Heart left ventricle (tissue), 13 donors: ENCODE measurements at regions not wholly inside any gene's neighbourhood (a gene's known extent, or its start where the extent isn't known, plus 50 kb on each side); places are given as distances from the start of the nearest gene placed in this dataset.

ENCODE experiments used
- CTCF ChIP-seq, 12 donors: fragments of 200-600 bp; sonication (generic) in 4 of 12; IDR thresholded peaks; one replicate each; pipeline versions ENCODE4 v1.5.0 to v1.8.0; 2018 to 2022; ENCODE audit warnings: antibody characterized with exemption in 12 of 12, mild to moderate bottlenecking in 5 of 12
- POLR2A ChIP-seq, 2 donors: fragments of 450-650 bp; IDR thresholded peaks; one replicate each; pipeline ENCODE4 v1.6.1; 2017; ENCODE audit warnings: antibody characterized with exemption in 2 of 2, mild to moderate bottlenecking in 2 of 2, moderate library complexity in 2 of 2
- donor health status: ischemic (EF 13 %, LVEDD 7.1; RV severe dilation, severe dysfunction).
- donor health status: DM: no; HTN: yes; CAD: no.
- donor health status: DM: no; HTN: no; CAD: no.
- donor health status: ischemic (EF 25% LVEDD 6.9; RV normal size, moderate dysfunction).
- donor health status: ischemic (EF 25% LVEDD 5.7; RV mildly dilated, moderate dysfunction).
- donor health status: ischemic (EF 35%, LVEDD 5.7; RV mildly dilated, moderate dysfunction).
- donor health status: nonischemic (EF 11% LVEDD 7.7; RV severe dilation, severe dysfunction).
- donor health status: DM: yes; HTN: yes; CAD: no.
- donor health status: PGD.
- donor health status: ischemic (EF 29% LVEDD 5.4; RV normal size, mild dysfunction).
- donor health status: nonischemic (EF 23%, LVEDD 6.1; RV moderate dilation, normal function).

DNA sequence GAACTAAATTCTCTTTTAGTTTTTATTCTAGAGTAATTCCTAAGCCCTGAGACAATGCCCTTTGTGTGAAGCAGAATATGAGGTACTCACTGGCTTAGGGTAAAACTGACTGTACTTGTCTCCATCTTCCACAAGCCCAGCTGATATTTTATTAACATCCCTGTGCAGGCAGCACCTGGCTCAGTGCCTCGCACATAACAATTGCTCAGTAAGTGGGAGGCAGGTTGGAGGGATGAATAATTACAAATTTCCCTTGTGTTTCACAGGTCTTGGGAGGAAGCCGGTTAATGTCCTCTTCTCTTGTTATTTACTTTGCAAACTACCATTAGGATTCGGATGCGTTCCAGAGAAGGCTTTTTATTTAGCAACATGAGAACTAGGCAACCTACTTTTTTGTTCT is 249.8 kb upstream of the FSHR start:
- TF ChIP-seq CTCF (IDR thresholded peaks at IDR 0.05) (no peak), POLR2A (IDR thresholded peaks at IDR 0.05) (no peak)
